Posterior vena cava (tissue), 2 donors: ENCODE measurements at regions not wholly inside any gene's neighbourhood (a gene's known extent, or its start where the extent isn't known, plus 50 kb on each side); places are given as distances from the start of the nearest gene placed in this dataset.

Experiments
- DNase-seq: peaks from one replicate; pipeline ENCODE4 v3.0.0-alpha.2; 2020; ENCODE audit warnings: low spot score
- intact Hi-C, 2 donors: fragments of 100-400 bp; cut with DNase I; formaldehyde crosslinking; loops; one replicate each; pipeline versions ENCODE4 v1.14.1 to v1.14.2; 2022 to 2023
- donor health status: DM: yes; HTN: yes; CAD: no.
- donor health status: DM: yes; HTN: yes; CAD: no.

GRCh38 chr10:128606055-128606454 lies 479.8 kb upstream of the MKI67 start:
- no peak for DNase-seq
- intact Hi-C loops = no loop called here

DNA sequence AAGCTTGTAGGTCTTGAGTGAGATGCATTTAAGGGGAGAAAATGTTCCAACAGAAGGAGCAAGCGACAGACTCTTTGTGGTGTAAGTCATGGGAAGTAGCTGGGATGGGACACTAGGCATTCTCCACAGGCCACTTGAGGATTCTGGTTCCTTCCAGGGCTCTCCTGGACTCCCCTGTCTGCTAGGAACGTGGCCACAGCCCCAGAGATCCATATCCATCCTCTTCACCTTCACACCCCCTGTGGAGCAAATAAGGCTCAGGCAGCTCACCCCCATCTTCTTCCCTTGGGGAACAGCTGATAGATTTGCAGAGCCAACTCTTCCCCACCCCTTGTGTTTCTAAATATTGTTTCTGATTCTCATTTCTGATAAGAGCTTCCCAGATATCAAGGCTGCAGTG lies 482.6 kb upstream of the MKI67 start:
- DNase-seq = no peak
- intact Hi-C loops = no loop called here

DNA sequence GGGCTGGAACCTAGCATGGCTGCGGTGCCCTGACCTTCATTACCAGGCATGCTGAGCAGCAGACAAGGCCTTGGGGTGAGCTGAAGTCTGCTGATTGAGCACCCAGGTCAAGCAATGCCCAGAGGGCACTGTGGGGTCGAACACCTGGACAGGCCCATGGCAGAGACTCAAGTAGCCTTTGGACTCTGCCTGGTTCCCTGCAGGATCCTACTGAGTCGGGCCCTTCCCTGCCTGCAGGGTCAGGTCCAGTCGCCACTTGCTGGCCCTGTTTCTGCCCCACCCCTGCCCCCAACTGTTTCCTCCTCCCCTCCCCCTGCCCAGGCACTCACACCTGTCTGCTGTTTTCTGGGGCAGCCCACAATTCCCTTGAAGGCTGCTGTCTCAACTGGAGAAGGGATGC lies 483.2 kb upstream of the MKI67 start:
- intact Hi-C loops = no loop called here
- no peak for DNase-seq

- intact Hi-C loops = no loop called here
- no peak for DNase-seq
Measured at GRCh38 chr10:128610113-128610512, 483.9 kb upstream of the MKI67 start.

- DNase-seq = no peak
- intact Hi-C loops = no loop called here
Measured at GRCh38 chr10:128612195-128612594, 486.0 kb upstream of the MKI67 start.

- intact Hi-C loops = no loop called here
- no peak for DNase-seq
Measured at GRCh38 chr10:128612631-128613030, 486.4 kb upstream of the MKI67 start.

- intact Hi-C loops = no loop called here
- no peak for DNase-seq
Measured at GRCh38 chr10:128614016-128614605, 487.9 kb upstream of the MKI67 start.

DNA sequence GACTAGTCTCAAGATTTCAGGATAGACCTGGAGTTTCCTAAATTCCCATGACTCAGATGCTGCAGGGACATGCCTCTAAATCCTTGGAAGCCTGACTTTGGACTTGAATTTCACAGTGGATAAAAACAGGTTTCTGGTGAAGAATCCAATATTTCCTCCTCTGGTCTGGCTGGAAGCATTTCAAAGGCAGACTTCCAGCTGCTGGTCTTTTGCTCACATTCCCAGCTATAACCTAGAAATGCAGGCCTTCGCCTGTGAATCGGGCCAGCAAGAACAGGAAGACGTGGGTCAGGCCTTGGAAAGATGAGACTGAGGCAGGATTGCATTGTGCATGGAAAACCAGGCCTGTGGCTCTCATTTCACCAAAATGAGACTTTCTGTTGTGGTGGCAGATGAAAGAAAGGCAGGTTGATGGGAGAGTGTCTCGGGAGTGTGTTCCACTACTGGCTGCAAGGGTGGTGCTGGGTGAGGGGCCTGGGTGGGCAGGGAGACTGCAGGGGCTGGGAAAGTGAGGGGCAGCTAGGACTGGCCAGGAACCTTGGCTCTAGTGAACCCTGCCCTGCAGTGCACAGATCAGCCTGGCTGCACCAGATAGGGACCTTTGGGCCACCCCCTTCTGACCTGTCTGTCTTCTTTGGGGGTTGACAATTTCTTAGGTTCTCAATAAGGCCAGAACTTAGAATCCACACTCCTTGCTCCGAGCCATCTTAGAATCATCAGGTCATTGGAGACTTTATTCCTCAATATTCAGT lies 488.8 kb upstream of the MKI67 start:
- intact Hi-C loops = no loop called here
- DNase-seq = no peak

DNA sequence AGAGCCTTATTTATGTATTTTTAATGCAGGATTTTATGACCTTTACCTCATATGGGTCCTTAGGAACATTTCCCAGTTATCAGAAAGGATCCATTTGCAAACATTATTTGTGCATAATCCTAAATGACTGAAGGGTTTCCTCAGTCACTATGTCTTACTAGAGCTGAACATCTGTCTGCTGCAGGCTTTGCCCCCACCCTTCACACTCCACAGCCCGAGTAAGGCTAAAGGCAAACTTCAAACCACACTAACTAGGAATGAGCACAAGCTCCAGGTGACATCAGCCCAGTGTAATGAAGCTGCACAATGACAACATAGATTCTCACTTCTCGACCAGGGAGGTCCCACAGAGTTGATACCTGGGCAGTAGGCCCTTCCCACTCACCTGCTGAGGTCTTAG lies 491.3 kb upstream of the MKI67 start:
- no peak for DNase-seq
- intact Hi-C loops = no loop called here

GRCh38 chr10:128622706-128623105 lies 496.5 kb upstream of the MKI67 start:
- intact Hi-C loops = no loop called here
- DNase-seq = no peak

DNA sequence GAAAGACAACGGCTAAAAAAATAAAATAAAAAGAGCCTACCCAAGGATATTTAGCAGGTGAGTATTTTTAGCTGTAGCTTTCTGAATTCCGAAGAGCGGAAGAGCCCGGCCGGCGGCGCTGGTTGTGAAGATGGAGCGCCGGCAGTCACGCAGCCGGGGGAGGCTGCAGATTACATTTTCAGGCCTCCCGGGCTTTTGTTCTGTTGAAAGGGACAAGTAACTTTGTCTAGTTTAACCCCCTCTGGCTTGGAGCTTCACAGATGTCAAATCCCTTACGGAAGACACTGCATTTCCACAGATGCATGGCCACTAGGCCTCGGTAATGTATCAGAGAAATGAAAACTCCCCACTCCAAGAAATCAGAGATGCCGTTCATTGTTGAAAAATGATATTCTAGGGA lies 497.6 kb upstream of the MKI67 start:
- intact Hi-C loops = no loop called here
- DNase-seq = no peak

- no peak for DNase-seq
- intact Hi-C loops = no loop called here
Measured at GRCh38 chr10:128624656-128625530, 498.7 kb upstream of the MKI67 start.

- intact Hi-C loops = no loop called here
- DNase-seq = no peak
Measured at GRCh38 chr10:128625926-128626325, 499.7 kb upstream of the MKI67 start.

DNA sequence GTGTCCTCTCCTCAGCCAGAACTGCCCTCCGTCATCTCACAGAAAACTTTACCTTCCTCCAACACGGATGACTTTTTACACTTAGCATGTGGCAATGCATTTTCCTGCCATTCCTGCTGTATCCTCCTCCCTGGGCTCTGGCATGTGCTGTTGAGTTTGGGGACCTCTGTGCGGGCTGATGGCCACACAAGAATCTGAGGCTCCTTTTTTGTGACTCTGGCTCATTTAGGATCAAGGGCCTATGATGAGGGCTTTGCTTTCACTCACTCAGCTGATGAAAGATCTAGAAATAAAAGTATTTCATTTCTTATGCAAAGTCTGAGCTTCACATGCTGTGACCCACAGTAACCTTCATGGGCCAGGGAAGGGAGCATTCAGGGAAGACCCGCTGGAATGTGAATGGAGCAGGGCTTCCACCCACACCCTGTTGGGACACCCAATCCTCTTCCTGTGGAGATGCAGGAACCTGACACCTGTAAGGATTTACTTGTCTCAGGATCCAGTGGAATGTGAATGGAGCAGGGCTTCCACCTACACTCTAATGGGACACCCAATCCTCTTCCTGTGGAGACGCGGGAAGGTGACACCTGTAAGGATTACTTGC lies 500.3 kb upstream of the MKI67 start:
- DNase-seq = no peak
- intact Hi-C loops = no loop called here

- intact Hi-C loops = no loop called here
- DNase-seq = no peak
Measured at GRCh38 chr10:128627811-128628210, 501.6 kb upstream of the MKI67 start.

DNA sequence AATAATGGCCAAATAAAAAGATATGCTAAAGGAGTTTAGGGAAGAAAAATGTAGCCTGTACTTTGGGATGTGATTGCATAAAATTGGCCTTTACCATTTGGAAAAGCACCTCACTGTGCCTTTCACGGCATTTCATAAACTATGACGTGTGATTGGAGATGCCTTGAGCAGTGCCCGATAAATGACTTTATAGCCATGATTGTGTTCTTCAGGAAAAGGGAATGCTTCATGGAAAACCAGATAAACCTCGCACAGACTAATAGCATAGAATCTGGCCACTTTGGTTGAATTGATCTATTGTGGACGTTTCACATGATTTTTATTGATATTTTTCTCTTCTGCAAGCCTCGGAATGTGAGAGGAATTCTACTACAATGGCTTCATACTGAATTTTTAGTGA lies 502.0 kb upstream of the MKI67 start:
- no peak for DNase-seq
- intact Hi-C loops = no loop called here

DNA sequence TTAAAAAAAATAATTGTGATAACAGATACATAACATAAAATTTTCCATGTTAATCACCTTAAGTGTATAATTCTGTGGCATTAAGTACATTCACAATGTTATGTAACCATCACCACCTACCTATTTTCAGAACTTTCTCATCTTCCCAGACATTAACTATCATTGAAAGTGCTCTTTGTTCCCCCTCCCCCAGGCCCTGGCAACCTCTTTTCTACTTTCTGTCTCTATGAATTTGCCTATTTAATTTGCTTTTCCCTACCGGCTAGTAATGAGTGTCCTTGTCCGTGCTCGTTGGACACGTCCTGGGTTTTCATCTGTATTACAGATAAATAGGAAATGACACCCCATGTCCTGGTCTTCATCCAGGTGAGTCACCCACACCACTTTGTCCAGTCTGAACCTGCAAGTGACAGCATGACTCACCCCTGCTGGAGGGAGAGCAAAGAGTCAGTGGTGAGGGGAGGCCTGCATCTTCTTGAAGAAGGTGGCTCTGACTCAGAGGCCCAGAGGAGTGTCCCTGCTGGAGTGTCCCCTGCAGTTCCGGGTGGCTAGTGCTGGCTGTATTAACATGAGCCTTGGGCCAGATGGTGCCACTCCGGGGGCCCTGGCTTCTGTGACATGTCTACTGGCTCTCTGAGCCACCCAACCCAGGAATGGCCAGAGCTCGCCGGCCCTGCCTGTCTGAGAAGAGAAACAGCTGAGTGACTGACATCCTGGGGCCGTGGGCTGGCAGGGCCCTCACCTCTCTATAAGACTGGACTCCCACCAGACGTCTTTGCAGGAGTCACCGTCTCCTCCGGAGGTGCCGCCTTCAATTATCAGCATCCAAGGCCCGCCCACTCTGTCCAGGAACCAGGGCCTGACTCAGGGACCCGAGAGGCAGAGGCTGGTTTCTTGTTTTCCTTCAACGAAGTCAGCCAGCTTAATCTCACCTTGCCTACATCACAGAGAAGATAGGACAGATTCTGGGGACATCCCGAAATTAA lies 503.2 kb upstream of the MKI67 start:
- intact Hi-C loops = no loop called here
- DNase-seq = peak; percentile 43

DNA sequence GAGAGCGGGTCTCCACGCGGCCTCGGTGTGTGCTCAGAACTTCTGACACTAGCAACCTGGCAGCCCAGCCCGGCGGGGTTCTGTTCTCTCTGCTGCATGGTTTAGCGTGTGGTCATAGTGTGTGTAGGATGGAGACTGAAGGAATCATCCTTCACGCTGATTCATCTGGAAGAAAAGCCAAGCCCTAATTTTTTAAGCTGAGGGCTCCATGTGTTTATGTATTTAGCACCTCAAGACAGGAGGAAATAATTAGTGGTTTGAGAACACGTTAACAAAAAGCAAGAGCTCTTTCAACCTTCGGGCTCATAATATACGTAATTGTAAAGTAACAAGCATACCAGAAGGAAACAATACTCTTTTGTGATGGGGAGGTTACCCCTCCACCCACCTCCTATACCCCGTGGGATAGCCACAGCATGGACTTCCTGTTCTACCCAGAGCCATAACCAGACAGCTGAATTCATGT lies 504.6 kb upstream of the MKI67 start:
- intact Hi-C loops = no loop called here
- no peak for DNase-seq

DNA sequence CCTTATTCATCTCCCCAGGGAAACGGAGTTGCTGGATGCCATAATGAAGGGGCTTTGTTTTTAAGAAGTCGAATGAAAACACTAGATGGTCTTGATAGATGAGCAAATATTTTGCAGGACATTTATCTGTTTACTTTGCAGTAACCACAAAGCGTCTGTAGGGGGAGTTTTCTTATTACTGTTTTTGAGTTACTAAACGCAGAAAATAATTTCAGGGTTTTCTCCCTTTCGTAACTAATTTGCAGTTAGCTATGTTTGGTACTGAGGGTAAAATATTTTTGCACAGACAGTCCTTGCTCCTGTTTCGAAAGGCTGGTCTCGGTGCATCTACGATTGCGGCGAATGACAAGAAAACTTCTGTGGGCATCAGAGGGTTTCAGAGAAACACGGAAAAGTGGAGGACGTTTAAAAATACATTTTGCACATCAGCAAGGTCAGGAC lies 505.6 kb upstream of the MKI67 start:
- DNase-seq = no peak
- intact Hi-C loops = no loop called here
